ENCODE measurements at regions not wholly inside any gene's neighbourhood (a gene's known extent, or its start where the extent isn't known, plus 50 kb on each side); places are given as distances from the start of the nearest gene placed in this dataset.
A peak's percentile ranks its signal among the peaks of the same experiment; 100 is the strongest.

GRCh38 chr21:31497914-31498313 is 153.9 kb upstream of the TIAM1 start:
- DNase-seq: no peak

- no peak for DNase-seq
Observed at GRCh38 chr21:31493350-31493880, 149.4 kb upstream of the TIAM1 start.

- peak; percentile 44 for DNase-seq
Observed at GRCh38 chr21:31491617-31492016, 147.6 kb upstream of the TIAM1 start.

GRCh38 chr21:31490443-31490842 is 146.4 kb upstream of the TIAM1 start:
- DNase-seq: no peak

GRCh38 chr21:31489726-31490125 is 145.7 kb upstream of the TIAM1 start:
- DNase-seq: no peak

GRCh38 chr21:31489014-31489413 is 145.0 kb upstream of the TIAM1 start:
- no peak for DNase-seq

- no peak for DNase-seq
Observed at GRCh38 chr21:31484219-31484618, 140.2 kb upstream of the TIAM1 start.

GRCh38 chr21:31483146-31483545 is 139.1 kb upstream of the TIAM1 start:
- no peak for DNase-seq

GRCh38 chr21:31482460-31482859 is 138.4 kb upstream of the TIAM1 start:
- no peak for DNase-seq

- DNase-seq: no peak
Observed at GRCh38 chr21:31480228-31480627, 136.2 kb upstream of the TIAM1 start.

- no peak for DNase-seq
Observed at GRCh38 chr21:31479714-31480113, 135.7 kb upstream of the TIAM1 start.

- DNase-seq: no peak
Observed at GRCh38 chr21:31479222-31479621, 135.2 kb upstream of the TIAM1 start.

- no peak for DNase-seq
Observed at GRCh38 chr21:31476263-31477022, 132.4 kb upstream of the TIAM1 start.

GRCh38 chr21:31475223-31475622 is 131.2 kb upstream of the TIAM1 start:
- DNase-seq: no peak

GRCh38 chr21:31473685-31474345 is 129.8 kb upstream of the TIAM1 start:
- DNase-seq: no peak

- no peak for DNase-seq
Observed at GRCh38 chr21:31471865-31472264, 127.8 kb upstream of the TIAM1 start.

GRCh38 chr21:31470896-31471694 is 127.0 kb upstream of the TIAM1 start:
- DNase-seq: no peak

GRCh38 chr21:31460980-31461379 is 116.9 kb upstream of the TIAM1 start:
- no peak for DNase-seq

GRCh38 chr21:31459457-31459856 is 115.4 kb upstream of the TIAM1 start:
- DNase-seq: no peak

- DNase-seq: no peak
Observed at GRCh38 chr21:31457675-31458074, 113.6 kb upstream of the TIAM1 start.

- DNase-seq: no peak
Observed at GRCh38 chr21:31456201-31456600, 112.1 kb upstream of the TIAM1 start.

GRCh38 chr21:31455506-31455905 is 111.4 kb upstream of the TIAM1 start:
- no peak for DNase-seq

GRCh38 chr21:31450980-31451379 is 106.9 kb upstream of the TIAM1 start:
- DNase-seq: no peak

All from NCI-H226 (cell line).